Gastroesophageal sphincter (tissue), 3 donors: ENCODE measurements at regions not wholly inside any gene's neighbourhood (a gene's known extent, or its start where the extent isn't known, plus 50 kb on each side); places are given as distances from the start of the nearest gene placed in this dataset.

ENCODE experiments used
- CTCF ChIP-seq, 4 experiments: fragments of 200-600 bp in 2 of 4; fragments of 450-650 bp in 2 of 4; sonication (generic) in 1 of 4; IDR thresholded peaks; one replicate each; pipeline ENCODE4 v1.5.1; 2017 to 2019; ENCODE audit warnings: antibody characterized with exemption in 4 of 4, mild to moderate bottlenecking in 2 of 4, moderate library complexity in 2 of 4
- EP300 ChIP-seq: sonication (generic); formaldehyde crosslinking; IDR thresholded peaks from one replicate; pipeline ENCODE4 v1.6.1; 2017; ENCODE audit warnings: antibody characterized with exemption, mild to moderate bottlenecking
- POLR2A ChIP-seq, 2 donors: fragments of 450-650 bp; IDR thresholded peaks; one replicate each; pipeline ENCODE4 v1.6.1; 2017; ENCODE audit warnings: antibody characterized with exemption in 2 of 2, mild to moderate bottlenecking in 2 of 2, moderate library complexity in 1 of 2
- POLR2AphosphoS5 ChIP-seq: sonication (generic); formaldehyde crosslinking; IDR thresholded peaks from one replicate; pipeline ENCODE4 v1.6.1; 2017; ENCODE audit warnings: antibody characterized with exemption

- TF ChIP-seq POLR2A (IDR thresholded peaks at IDR 0.05) (no peak), EP300 (no peak), CTCF (IDR thresholded peaks at IDR 0.05) (no peak), POLR2AphosphoS5 (no peak)
Measured at GRCh38 chr2:8469709-8470493, 212.0 kb upstream of the ID2 start.
